Skin of body (tissue), 1 donor: ENCODE measurements at regions not wholly inside any gene's neighbourhood (a gene's known extent, or its start where the extent isn't known, plus 50 kb on each side); places are given as distances from the start of the nearest gene placed in this dataset.

ENCODE experiments used
- DNase-seq: peaks from one replicate; lab custom pipeline; 2025; lab: John Stamatoyannopoulos, UW

GRCh38 chr11:113634940-113635575 lies 71.0 kb downstream of the TMPRSS5 start:
- no peak for DNase-seq

GRCh38 chr11:113632981-113633380 lies 73.1 kb downstream of the TMPRSS5 start:
- no peak for DNase-seq

- DNase-seq, result no peak
Observed at GRCh38 chr11:113629562-113629961, 76.5 kb downstream of the TMPRSS5 start.

GRCh38 chr11:113628912-113629311 lies 77.2 kb downstream of the TMPRSS5 start:
- no peak for DNase-seq

- DNase-seq, result no peak
Observed at GRCh38 chr11:113627946-113628345, 78.2 kb downstream of the TMPRSS5 start.

GRCh38 chr11:113627297-113627696 lies 78.8 kb downstream of the TMPRSS5 start:
- no peak for DNase-seq

- no peak for DNase-seq
Observed at GRCh38 chr11:113626736-113627135, 79.4 kb downstream of the TMPRSS5 start.

GRCh38 chr11:113623114-113623513 lies 83.0 kb downstream of the TMPRSS5 start:
- no peak for DNase-seq

GRCh38 chr11:113618360-113618759 lies 87.7 kb downstream of the TMPRSS5 start:
- DNase-seq, result no peak

- DNase-seq, result no peak
Observed at GRCh38 chr11:113615773-113616172, 90.3 kb downstream of the TMPRSS5 start.

GRCh38 chr11:113615098-113615497 lies 91.0 kb downstream of the TMPRSS5 start:
- DNase-seq, result no peak

- DNase-seq, result no peak
Observed at GRCh38 chr11:113614097-113614496, 92.0 kb downstream of the TMPRSS5 start.

GRCh38 chr11:113613619-113614018 lies 92.5 kb downstream of the TMPRSS5 start:
- DNase-seq, result no peak

- DNase-seq, result no peak
Observed at GRCh38 chr11:113604186-113604585, 101.9 kb downstream of the TMPRSS5 start.

- DNase-seq, result no peak
Observed at GRCh38 chr11:113603277-113604059, 102.6 kb downstream of the TMPRSS5 start.

GRCh38 chr11:113602483-113602882 lies 103.6 kb downstream of the TMPRSS5 start:
- DNase-seq, result no peak

- no peak for DNase-seq
Observed at GRCh38 chr11:113596658-113597057, 109.5 kb downstream of the TMPRSS5 start.

- DNase-seq, result no peak
Observed at GRCh38 chr11:113595810-113596594, 110.1 kb downstream of the TMPRSS5 start.

GRCh38 chr11:113593698-113594308 lies 112.3 kb downstream of the TMPRSS5 start:
- no peak for DNase-seq

- DNase-seq, result no peak
Observed at GRCh38 chr11:113591117-113591516, 115.0 kb downstream of the TMPRSS5 start.

- no peak for DNase-seq
Observed at GRCh38 chr11:113587308-113587739, 112.1 kb upstream of the DRD2 start.

GRCh38 chr11:113584371-113584770 lies 109.2 kb upstream of the DRD2 start:
- DNase-seq, result no peak
